ENCODE measurements at regions not wholly inside any gene's neighbourhood (a gene's known extent, or its start where the extent isn't known, plus 50 kb on each side); places are given as distances from the start of the nearest gene placed in this dataset.

DNA sequence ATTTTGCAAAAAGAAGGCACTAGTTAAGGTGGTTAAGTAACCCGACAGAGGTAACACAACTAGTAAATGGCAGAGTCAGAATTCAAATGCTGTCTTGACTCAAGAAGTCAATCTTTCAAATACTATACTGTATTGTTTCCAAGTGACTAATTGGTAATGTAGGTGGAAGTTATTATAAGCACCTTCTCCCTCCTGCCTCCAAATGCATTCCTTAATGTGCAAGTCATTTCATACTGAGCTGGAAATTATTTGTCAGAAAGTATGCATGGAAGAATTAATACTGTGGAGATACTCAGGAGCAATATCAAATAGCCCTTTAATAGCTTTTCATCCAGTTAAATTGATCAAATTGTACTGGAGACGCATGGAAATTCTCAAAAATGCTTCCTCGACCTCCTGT is 579.1 kb downstream of the DOK5 start:
- H3K36me3 Mint-ChIP-seq (ENCODE audit: low read depth) = no peaks in the 10 kb centered on the region
- no peak overlapping the region for H3K27ac Mint-ChIP-seq
- no peak overlapping the region for H3K4me3 Mint-ChIP-seq
- H3K27me3 Mint-ChIP-seq (ENCODE audit: low read depth) = no peaks in the 10 kb centered on the region
- CTCF ChIA-PET = no interaction called here
- ATAC-seq = no peak
- H3K4me1 Mint-ChIP-seq (ENCODE audit: low read depth) = no peaks in the 10 kb centered on the region
- peaks cover 3% of the 10 kb centered on the region for H3K9me3 Mint-ChIP-seq (ENCODE audit: insufficient read depth)
- DNase-seq = no peak
- POLR2A ChIA-PET = no interaction called here

- ATAC-seq (no peak), DNase-seq (no peak)
- H3K27ac Mint-ChIP-seq = no peak overlapping the region
- no peak overlapping the region for H3K4me3 Mint-ChIP-seq
- peaks cover 3% of the 10 kb centered on the region for H3K9me3 Mint-ChIP-seq (ENCODE audit: insufficient read depth)
- no peaks in the 10 kb centered on the region for H3K27me3 Mint-ChIP-seq (ENCODE audit: low read depth)
- ChIA-PET CTCF (no interaction called here), POLR2A (no interaction called here)
- no peaks in the 10 kb centered on the region for H3K36me3 Mint-ChIP-seq (ENCODE audit: low read depth)
- no peaks in the 10 kb centered on the region for H3K4me1 Mint-ChIP-seq (ENCODE audit: low read depth)
These were observed 578.0 kb downstream of the DOK5 start for GRCh38 chr20:55053389-55053788.

- Mint-ChIP-seq H3K4me1 (ENCODE audit: low read depth) (no peaks in the 10 kb centered on the region), H3K9me3 (ENCODE audit: insufficient read depth) (peaks cover 3% of the 10 kb centered on the region), H3K27ac (no peak overlapping the region), H3K4me3 (no peak overlapping the region), H3K36me3 (ENCODE audit: low read depth) (no peaks in the 10 kb centered on the region), H3K27me3 (ENCODE audit: low read depth) (no peaks in the 10 kb centered on the region)
- POLR2A ChIA-PET = no interaction called here
- CTCF ChIA-PET = no interaction called here
- ATAC-seq (no peak), DNase-seq (no peak)
These were observed 577.1 kb downstream of the DOK5 start for GRCh38 chr20:55052459-55052858.

DNA sequence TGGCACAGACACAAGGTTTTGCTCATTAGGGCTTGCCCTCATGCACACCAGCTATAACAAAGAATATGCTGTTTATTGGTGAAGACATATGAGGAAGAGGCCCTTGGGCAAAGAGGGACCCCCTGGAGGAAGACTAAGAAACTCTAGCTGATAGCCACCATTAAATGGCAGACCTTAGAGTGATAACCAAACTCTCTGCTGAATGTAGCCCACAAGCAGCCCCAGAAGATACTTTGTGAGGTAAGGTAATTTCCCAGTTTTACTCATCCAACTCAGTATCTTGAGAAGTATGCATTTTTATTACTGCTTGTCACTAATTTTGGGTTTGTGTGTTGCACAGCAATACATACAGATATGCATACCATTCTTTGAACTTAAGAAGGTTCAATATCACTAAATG is 563.3 kb downstream of the DOK5 start:
- no peaks in the 10 kb centered on the region for H3K36me3 Mint-ChIP-seq (ENCODE audit: low read depth)
- H3K4me3 Mint-ChIP-seq = no peak overlapping the region
- peaks cover 14% of the 10 kb centered on the region for H3K9me3 Mint-ChIP-seq (ENCODE audit: insufficient read depth)
- no peak for ATAC-seq
- no peaks in the 10 kb centered on the region for H3K27me3 Mint-ChIP-seq (ENCODE audit: low read depth)
- ChIA-PET CTCF (no interaction called here), POLR2A (no interaction called here)
- H3K27ac Mint-ChIP-seq = no peak overlapping the region
- H3K4me1 Mint-ChIP-seq (ENCODE audit: low read depth) = no peaks in the 10 kb centered on the region
- no peak for DNase-seq

DNA sequence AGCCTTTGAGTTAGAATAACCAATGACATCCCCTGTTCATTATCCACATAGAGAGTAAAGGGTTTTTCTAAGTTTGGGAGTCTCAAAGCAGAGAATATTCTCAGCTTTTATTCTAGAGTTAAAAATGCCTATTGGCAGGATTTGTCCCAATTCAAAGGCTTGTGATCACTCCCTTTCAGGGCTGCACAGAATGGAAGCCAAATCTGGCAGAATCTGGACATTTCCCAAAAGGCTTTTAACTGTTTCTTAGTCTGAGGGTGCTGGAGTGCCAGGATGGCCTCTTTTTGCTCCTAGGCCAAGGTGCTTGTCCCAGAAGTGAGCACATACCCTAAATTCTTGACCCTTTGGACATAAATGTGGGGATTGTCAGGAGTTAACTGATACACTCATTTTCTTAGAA is 556.6 kb downstream of the DOK5 start:
- CTCF ChIA-PET = no interaction called here
- no peaks in the 10 kb centered on the region for H3K36me3 Mint-ChIP-seq (ENCODE audit: low read depth)
- ATAC-seq = no peak
- H3K9me3 Mint-ChIP-seq (ENCODE audit: insufficient read depth) = peaks cover 24% of the 10 kb centered on the region
- no peak overlapping the region for H3K4me3 Mint-ChIP-seq
- DNase-seq = no peak
- H3K27ac Mint-ChIP-seq = no peak overlapping the region
- POLR2A ChIA-PET = no interaction called here
- H3K4me1 Mint-ChIP-seq (ENCODE audit: low read depth) = no peaks in the 10 kb centered on the region
- no peaks in the 10 kb centered on the region for H3K27me3 Mint-ChIP-seq (ENCODE audit: low read depth)

DNA sequence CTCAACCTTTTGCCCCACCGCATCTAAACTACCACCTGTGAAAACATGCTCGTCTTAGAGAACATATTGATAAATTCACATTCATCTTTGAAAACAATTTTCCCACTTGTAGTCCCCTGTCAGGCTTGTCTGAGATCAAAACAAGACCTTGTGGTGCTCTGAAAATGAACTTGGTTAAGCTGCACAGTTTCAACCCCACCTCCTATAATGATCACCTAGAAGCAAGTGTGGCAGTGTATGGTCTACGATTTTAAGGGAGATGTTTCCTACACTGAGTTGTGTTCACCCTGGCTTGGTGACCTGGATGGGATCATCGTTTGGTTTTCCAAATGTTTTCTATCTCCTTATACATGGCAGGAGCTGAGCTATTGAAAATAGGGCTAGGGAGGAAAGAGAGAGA is 539.4 kb downstream of the DOK5 start:
- DNase-seq (no peak), ATAC-seq (no peak)
- CTCF ChIA-PET = no interaction called here
- H3K27me3 Mint-ChIP-seq (ENCODE audit: low read depth) = no peaks in the 10 kb centered on the region
- no peaks in the 10 kb centered on the region for H3K4me1 Mint-ChIP-seq (ENCODE audit: low read depth)
- POLR2A ChIA-PET = no interaction called here
- no peaks in the 10 kb centered on the region for H3K9me3 Mint-ChIP-seq (ENCODE audit: insufficient read depth)
- H3K36me3 Mint-ChIP-seq (ENCODE audit: low read depth) = no peaks in the 10 kb centered on the region
- no peak overlapping the region for H3K27ac Mint-ChIP-seq
- H3K4me3 Mint-ChIP-seq = no peak overlapping the region

GRCh38 chr20:55010761-55011160 is 535.4 kb downstream of the DOK5 start:
- Mint-ChIP-seq H3K4me3 (no peak overlapping the region), H3K27ac (no peak overlapping the region), H3K36me3 (ENCODE audit: low read depth) (no peaks in the 10 kb centered on the region), H3K27me3 (ENCODE audit: low read depth) (no peaks in the 10 kb centered on the region), H3K4me1 (ENCODE audit: low read depth) (no peaks in the 10 kb centered on the region), H3K9me3 (ENCODE audit: insufficient read depth) (no peaks in the 10 kb centered on the region)
- no peak for DNase-seq
- POLR2A ChIA-PET = no interaction called here
- ATAC-seq = no peak
- CTCF ChIA-PET = no interaction called here

DNA sequence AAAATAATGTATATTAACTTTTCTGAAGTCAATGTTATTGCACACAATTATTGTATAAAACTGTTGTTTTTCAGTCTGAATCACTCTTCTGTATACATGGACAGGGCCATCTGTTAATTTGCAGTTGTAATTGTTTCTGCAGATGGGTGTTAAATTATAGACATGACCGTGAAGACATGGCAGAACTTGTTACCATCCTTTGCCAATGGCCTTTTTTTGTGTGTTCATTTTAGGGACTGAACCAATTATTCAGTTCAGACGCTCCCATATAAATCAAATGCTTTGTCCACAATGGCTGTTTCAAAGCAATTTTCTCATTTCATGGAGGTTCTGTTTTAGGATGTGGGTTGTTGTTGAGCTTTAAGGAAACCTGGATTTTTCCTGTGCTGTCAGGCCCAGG is 533.7 kb downstream of the DOK5 start:
- ATAC-seq (no peak), DNase-seq (no peak)
- no peak overlapping the region for H3K27ac Mint-ChIP-seq
- ChIA-PET POLR2A (no interaction called here), CTCF (no interaction called here)
- no peak overlapping the region for H3K4me3 Mint-ChIP-seq
- H3K27me3 Mint-ChIP-seq (ENCODE audit: low read depth) = no peaks in the 10 kb centered on the region
- no peaks in the 10 kb centered on the region for H3K4me1 Mint-ChIP-seq (ENCODE audit: low read depth)
- peaks cover under 1% of the 10 kb centered on the region for H3K9me3 Mint-ChIP-seq (ENCODE audit: insufficient read depth)
- no peaks in the 10 kb centered on the region for H3K36me3 Mint-ChIP-seq (ENCODE audit: low read depth)

DNA sequence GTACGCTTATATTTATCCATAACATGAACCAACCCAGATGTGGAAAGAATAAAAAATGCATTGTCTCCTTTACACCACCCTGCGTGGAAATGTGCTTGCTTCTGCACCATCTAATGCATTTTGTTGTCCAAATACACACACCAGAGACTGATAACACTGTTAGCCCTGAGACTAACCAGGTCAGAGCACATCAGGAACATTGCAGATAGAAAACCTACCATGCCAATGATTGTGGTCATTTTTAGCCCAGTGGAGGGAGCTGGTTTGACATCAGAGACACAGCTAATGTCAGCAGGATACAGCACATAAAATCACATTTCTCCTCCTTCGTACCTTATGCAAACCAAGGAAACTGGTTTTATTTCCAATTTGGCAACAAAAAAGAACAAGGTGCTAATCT is 528.7 kb downstream of the DOK5 start:
- ATAC-seq = no peak
- H3K9me3 Mint-ChIP-seq (ENCODE audit: insufficient read depth) = peaks cover 8% of the 10 kb centered on the region
- H3K4me3 Mint-ChIP-seq = no peak overlapping the region
- no peak for DNase-seq
- H3K4me1 Mint-ChIP-seq (ENCODE audit: low read depth) = no peaks in the 10 kb centered on the region
- H3K27me3 Mint-ChIP-seq (ENCODE audit: low read depth) = no peaks in the 10 kb centered on the region
- H3K27ac Mint-ChIP-seq = no peak overlapping the region
- POLR2A ChIA-PET = no interaction called here
- no peaks in the 10 kb centered on the region for H3K36me3 Mint-ChIP-seq (ENCODE audit: low read depth)
- CTCF ChIA-PET = no interaction called here

- POLR2A ChIA-PET = no interaction called here
- CTCF ChIA-PET = no interaction called here
- Mint-ChIP-seq H3K27me3 (ENCODE audit: low read depth) (no peaks in the 10 kb centered on the region), H3K27ac (no peak overlapping the region), H3K9me3 (ENCODE audit: insufficient read depth) (peaks cover 6% of the 10 kb centered on the region), H3K4me1 (ENCODE audit: low read depth) (no peaks in the 10 kb centered on the region), H3K4me3 (no peak overlapping the region), H3K36me3 (ENCODE audit: low read depth) (no peaks in the 10 kb centered on the region)
- DNase-seq (no peak), ATAC-seq (no peak)
These were observed 520.2 kb downstream of the DOK5 start for GRCh38 chr20:54995553-54995952.

DNA sequence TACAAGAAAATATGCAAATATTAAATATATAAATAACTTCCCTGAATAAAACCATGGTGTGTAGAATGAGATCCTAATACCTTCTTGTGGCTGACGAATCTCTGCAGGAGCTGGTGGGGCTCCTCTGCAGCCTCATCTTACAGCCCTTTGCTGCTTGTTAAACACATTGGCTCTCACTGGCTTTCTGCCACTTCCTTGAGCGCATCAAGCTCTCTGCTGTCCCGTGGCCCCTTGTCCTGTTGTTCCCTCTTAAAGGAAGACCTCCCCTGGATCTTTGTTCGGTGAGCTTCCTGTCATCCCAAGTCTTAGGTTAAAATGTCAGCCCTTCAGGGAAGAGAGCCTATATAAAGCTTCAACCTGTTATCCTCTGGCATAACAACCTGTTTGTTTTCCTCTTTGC is 519.6 kb downstream of the DOK5 start:
- CTCF ChIA-PET = no interaction called here
- Mint-ChIP-seq H3K36me3 (ENCODE audit: low read depth) (no peaks in the 10 kb centered on the region), H3K27me3 (ENCODE audit: low read depth) (no peaks in the 10 kb centered on the region), H3K4me1 (ENCODE audit: low read depth) (no peaks in the 10 kb centered on the region), H3K27ac (no peak overlapping the region), H3K4me3 (no peak overlapping the region), H3K9me3 (ENCODE audit: insufficient read depth) (peaks cover 6% of the 10 kb centered on the region)
- ATAC-seq (no peak), DNase-seq (no peak)
- POLR2A ChIA-PET = no interaction called here

- H3K27ac Mint-ChIP-seq = no peak overlapping the region
- ChIA-PET POLR2A (no interaction called here), CTCF (no interaction called here)
- H3K36me3 Mint-ChIP-seq (ENCODE audit: low read depth) = no peaks in the 10 kb centered on the region
- H3K4me3 Mint-ChIP-seq = no peak overlapping the region
- DNase-seq (no peak), ATAC-seq (no peak)
- H3K4me1 Mint-ChIP-seq (ENCODE audit: low read depth) = no peaks in the 10 kb centered on the region
- H3K27me3 Mint-ChIP-seq (ENCODE audit: low read depth) = no peaks in the 10 kb centered on the region
- H3K9me3 Mint-ChIP-seq (ENCODE audit: insufficient read depth) = no peaks in the 10 kb centered on the region
These were observed 509.7 kb downstream of the DOK5 start for GRCh38 chr20:54985091-54985490.

DNA sequence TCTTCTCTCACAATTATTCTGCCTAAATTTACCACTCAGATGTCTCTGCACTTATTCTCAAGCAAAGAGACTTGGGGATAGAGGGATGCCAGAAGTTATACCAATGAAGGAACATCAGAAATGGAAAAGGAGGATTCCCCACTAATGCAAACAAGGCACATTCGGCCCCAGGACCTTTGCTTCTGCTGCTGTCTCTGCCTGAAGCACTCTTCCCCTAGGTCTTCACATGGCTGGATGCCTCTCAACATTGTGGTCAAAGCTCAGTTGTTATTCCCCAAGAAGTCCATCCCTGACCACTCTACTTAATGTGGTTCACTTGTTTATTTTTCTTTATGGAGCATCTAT is 508.7 kb downstream of the DOK5 start:
- Mint-ChIP-seq H3K36me3 (ENCODE audit: low read depth) (no peaks in the 10 kb centered on the region), H3K27me3 (ENCODE audit: low read depth) (no peaks in the 10 kb centered on the region), H3K4me1 (ENCODE audit: low read depth) (no peaks in the 10 kb centered on the region), H3K9me3 (ENCODE audit: insufficient read depth) (no peaks in the 10 kb centered on the region), H3K27ac (no peak overlapping the region), H3K4me3 (no peak overlapping the region)
- POLR2A ChIA-PET = no interaction called here
- ATAC-seq (no peak), DNase-seq (no peak)
- CTCF ChIA-PET = no interaction called here

All from activated CD8-positive, alpha-beta T cell treated with anti-CD3 and anti-CD28 coated beads, Interleukin-2, amount 10 ng/mL, durations not matched to agents 7 days and 5 days (primary cell).